T-helper 17 cell (primary cell): ENCODE measurements at regions not wholly inside any gene's neighbourhood (a gene's known extent, or its start where the extent isn't known, plus 50 kb on each side); places are given as distances from the start of the nearest gene placed in this dataset.
"Not testable (repeated sequence)": the region's sequence is repeated elsewhere in the genome, so short reads cannot be mapped to it uniquely, and the experiment has no call there.

Source experiments
- ATAC-seq: fragments of 150-1000 bp; cut with Tn5 transposase; 2 replicates; pipeline ENCODE4 v1.10.0; 2021; ENCODE audit warnings: mild to moderate bottlenecking, moderate library complexity
- DNase-seq, 3 donors: peaks; one replicate each; pipeline versions ENCODE4 v3.0.0 to v3.0.0-alpha.2; 2020 to 2021
- H3K9me3 ChIP-seq: one replicate; pipeline ENCODE4 v1.7.0; 2013; ENCODE audit warnings: low read length, mild to moderate bottlenecking; ENCODE audit not compliant: control insufficient read depth, poor library complexity, severe bottlenecking
- H3K27ac Mint-ChIP-seq: one replicate; pipeline ENCODE4 v1.8.0; 2022; ENCODE audit warnings: mild to moderate bottlenecking, moderate library complexity, mixed read lengths
- H3K27me3 Mint-ChIP-seq: one replicate; pipeline ENCODE4 v1.8.0; 2022; ENCODE audit warnings: mixed read lengths
- H3K36me3 Mint-ChIP-seq: one replicate; pipeline ENCODE4 v1.8.0; 2022; ENCODE audit warnings: low read depth, mixed read lengths
- H3K4me1 Mint-ChIP-seq: one replicate; pipeline ENCODE4 v1.8.0; 2022; ENCODE audit warnings: mild to moderate bottlenecking, mixed read lengths
- H3K4me3 Mint-ChIP-seq: one replicate; pipeline ENCODE4 v1.8.0; 2022; ENCODE audit warnings: mild to moderate bottlenecking, moderate library complexity, mixed read lengths

GRCh38 chr10:48102410-48103146, 103.0 kb upstream of the FAM25C start:
- H3K9me3 ChIP-seq, H3K4me3 Mint-ChIP-seq, H3K27ac Mint-ChIP-seq, H3K4me1 Mint-ChIP-seq, DNase-seq, H3K27me3 Mint-ChIP-seq, H3K36me3 Mint-ChIP-seq, ATAC-seq: not testable (repeated sequence)

GRCh38 chr10:48098854-48099253, 99.3 kb upstream of the FAM25C start:
- H3K36me3 Mint-ChIP-seq, H3K4me1 Mint-ChIP-seq, DNase-seq, H3K27me3 Mint-ChIP-seq, H3K4me3 Mint-ChIP-seq, H3K27ac Mint-ChIP-seq, ATAC-seq, H3K9me3 ChIP-seq: not testable (repeated sequence)

GRCh38 chr10:48090706-48091105, 91.1 kb upstream of the FAM25C start:
- H3K36me3 Mint-ChIP-seq, H3K4me1 Mint-ChIP-seq, H3K4me3 Mint-ChIP-seq, H3K27me3 Mint-ChIP-seq, ATAC-seq, H3K27ac Mint-ChIP-seq, DNase-seq, H3K9me3 ChIP-seq: not testable (repeated sequence)

- not testable (repeated sequence) for H3K36me3 Mint-ChIP-seq, H3K4me1 Mint-ChIP-seq, H3K9me3 ChIP-seq, DNase-seq, ATAC-seq, H3K27ac Mint-ChIP-seq, H3K27me3 Mint-ChIP-seq, H3K4me3 Mint-ChIP-seq
These were observed 88.5 kb upstream of the FAM25C start for GRCh38 chr10:48088087-48088486.

GRCh38 chr10:48084446-48084845, 84.9 kb upstream of the FAM25C start:
- not testable (repeated sequence) for H3K4me1 Mint-ChIP-seq, H3K36me3 Mint-ChIP-seq, H3K27me3 Mint-ChIP-seq, H3K4me3 Mint-ChIP-seq, H3K27ac Mint-ChIP-seq, H3K9me3 ChIP-seq, ATAC-seq, DNase-seq

- not testable (repeated sequence) for H3K4me3 Mint-ChIP-seq, H3K4me1 Mint-ChIP-seq, H3K27me3 Mint-ChIP-seq, H3K36me3 Mint-ChIP-seq, ATAC-seq, DNase-seq, H3K27ac Mint-ChIP-seq, H3K9me3 ChIP-seq
These were observed 71.6 kb upstream of the FAM25C start for GRCh38 chr10:48071228-48071627.

GRCh38 chr10:48063944-48064625, 64.5 kb upstream of the FAM25C start:
- DNase-seq, H3K36me3 Mint-ChIP-seq, H3K27ac Mint-ChIP-seq, H3K4me1 Mint-ChIP-seq, H3K27me3 Mint-ChIP-seq, H3K4me3 Mint-ChIP-seq, H3K9me3 ChIP-seq: not testable (repeated sequence)
- peak; percentile 89 for ATAC-seq

GRCh38 chr10:48055395-48055794, 55.8 kb upstream of the FAM25C start:
- DNase-seq, H3K4me1 Mint-ChIP-seq, ATAC-seq, H3K27me3 Mint-ChIP-seq, H3K27ac Mint-ChIP-seq, H3K4me3 Mint-ChIP-seq, H3K9me3 ChIP-seq, H3K36me3 Mint-ChIP-seq: not testable (repeated sequence)
